Thoracic aorta (tissue), 2 donors: ENCODE measurements at regions not wholly inside any gene's neighbourhood (a gene's known extent, or its start where the extent isn't known, plus 50 kb on each side); places are given as distances from the start of the nearest gene placed in this dataset.

Experiments
- ATAC-seq: fragments of 150-250 bp; one replicate; pipeline ENCODE4 v1.8.0; 2017; ENCODE audit warnings: low read depth; ENCODE audit not compliant: insufficient number of reproducible peaks, low FRiP score
- DNase-seq: peaks from one replicate; pipeline ENCODE4 v3.0.0-alpha.2; 2020; ENCODE audit warnings: low spot score
- H3K27ac ChIP-seq, 2 donors: fragments of 200-600 bp; sonication (generic); 1 replicate in 1 of 2; 2 replicates in 1 of 2; pipeline ENCODE4 v1.5.1; 2016; ENCODE audit warnings: mild to moderate bottlenecking in 2 of 2, moderate library complexity in 2 of 2
- H3K27me3 ChIP-seq: fragments of 200-600 bp; sonication (generic); replicated peaks from 2 replicates; pipeline ENCODE4 v1.6.0; 2016; ENCODE audit warnings: mild to moderate bottlenecking; ENCODE audit not compliant: insufficient read depth
- H3K36me3 ChIP-seq: fragments of 200-600 bp; sonication (generic); one replicate; pipeline ENCODE4 v1.5.1; 2016
- H3K4me1 ChIP-seq, 2 donors: fragments of 200-600 bp; sonication (generic); 1 replicate in 1 of 2; 2 replicates in 1 of 2; pipeline versions ENCODE4 v1.5.1 to v1.6.0; 2016; ENCODE audit warnings: low read depth in 2 of 2, mild to moderate bottlenecking in 1 of 2; ENCODE audit not compliant: control insufficient read depth in 1 of 2
- H3K4me3 ChIP-seq: fragments of 200-600 bp; sonication (generic); 2 replicates; pipeline ENCODE4 v1.5.1; 2016; ENCODE audit warnings: mild to moderate bottlenecking
- H3K9me3 ChIP-seq: fragments of 200-600 bp; sonication (generic); 2 replicates; pipeline ENCODE4 v1.5.1; 2016
- TF ChIP-seq, protein P1 (sequence below): fragments of 200-600 bp; sonication (generic); IDR thresholded peaks from one replicate; pipeline ENCODE4 v1.5.1; 2019; ENCODE audit warnings: antibody characterized with exemption

DNA sequence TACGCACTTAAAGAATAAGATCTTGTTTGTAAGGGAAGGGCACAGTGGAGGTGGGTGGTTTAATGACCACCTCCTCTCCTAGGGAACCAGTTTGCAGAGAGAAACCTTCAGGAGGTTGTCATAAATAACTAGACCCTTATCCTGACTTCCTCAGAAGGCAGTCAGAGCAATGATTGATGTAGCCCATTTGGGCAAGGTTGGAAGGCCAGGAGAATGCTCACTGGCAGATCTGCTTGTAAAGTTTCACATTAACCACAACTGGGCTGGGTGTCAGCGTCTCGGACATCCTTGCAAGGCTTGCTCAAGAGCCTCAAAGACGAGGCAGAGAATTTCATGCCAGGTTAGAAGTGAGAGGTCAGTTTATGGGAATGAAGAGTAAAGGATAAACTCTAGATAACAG is 87.6 kb upstream of the TRABD2B start:
- Histone ChIP-seq H3K4me1 (peaks cover 0 to 2% of the 10 kb centered on the region in 2 donors), H3K27me3 (no peaks in the 10 kb centered on the region), H3K9me3 (no peaks in the 10 kb centered on the region), H3K27ac (no peak overlapping the region), H3K36me3 (no peaks in the 10 kb centered on the region), H3K4me3 (no peak overlapping the region)
- DNase-seq (no peak), ATAC-seq (no peak)
- TF ChIP-seq, protein P1, sequence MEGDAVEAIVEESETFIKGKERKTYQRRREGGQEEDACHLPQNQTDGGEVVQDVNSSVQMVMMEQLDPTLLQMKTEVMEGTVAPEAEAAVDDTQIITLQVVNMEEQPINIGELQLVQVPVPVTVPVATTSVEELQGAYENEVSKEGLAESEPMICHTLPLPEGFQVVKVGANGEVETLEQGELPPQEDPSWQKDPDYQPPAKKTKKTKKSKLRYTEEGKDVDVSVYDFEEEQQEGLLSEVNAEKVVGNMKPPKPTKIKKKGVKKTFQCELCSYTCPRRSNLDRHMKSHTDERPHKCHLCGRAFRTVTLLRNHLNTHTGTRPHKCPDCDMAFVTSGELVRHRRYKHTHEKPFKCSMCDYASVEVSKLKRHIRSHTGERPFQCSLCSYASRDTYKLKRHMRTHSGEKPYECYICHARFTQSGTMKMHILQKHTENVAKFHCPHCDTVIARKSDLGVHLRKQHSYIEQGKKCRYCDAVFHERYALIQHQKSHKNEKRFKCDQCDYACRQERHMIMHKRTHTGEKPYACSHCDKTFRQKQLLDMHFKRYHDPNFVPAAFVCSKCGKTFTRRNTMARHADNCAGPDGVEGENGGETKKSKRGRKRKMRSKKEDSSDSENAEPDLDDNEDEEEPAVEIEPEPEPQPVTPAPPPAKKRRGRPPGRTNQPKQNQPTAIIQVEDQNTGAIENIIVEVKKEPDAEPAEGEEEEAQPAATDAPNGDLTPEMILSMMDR, result no peak

DNA sequence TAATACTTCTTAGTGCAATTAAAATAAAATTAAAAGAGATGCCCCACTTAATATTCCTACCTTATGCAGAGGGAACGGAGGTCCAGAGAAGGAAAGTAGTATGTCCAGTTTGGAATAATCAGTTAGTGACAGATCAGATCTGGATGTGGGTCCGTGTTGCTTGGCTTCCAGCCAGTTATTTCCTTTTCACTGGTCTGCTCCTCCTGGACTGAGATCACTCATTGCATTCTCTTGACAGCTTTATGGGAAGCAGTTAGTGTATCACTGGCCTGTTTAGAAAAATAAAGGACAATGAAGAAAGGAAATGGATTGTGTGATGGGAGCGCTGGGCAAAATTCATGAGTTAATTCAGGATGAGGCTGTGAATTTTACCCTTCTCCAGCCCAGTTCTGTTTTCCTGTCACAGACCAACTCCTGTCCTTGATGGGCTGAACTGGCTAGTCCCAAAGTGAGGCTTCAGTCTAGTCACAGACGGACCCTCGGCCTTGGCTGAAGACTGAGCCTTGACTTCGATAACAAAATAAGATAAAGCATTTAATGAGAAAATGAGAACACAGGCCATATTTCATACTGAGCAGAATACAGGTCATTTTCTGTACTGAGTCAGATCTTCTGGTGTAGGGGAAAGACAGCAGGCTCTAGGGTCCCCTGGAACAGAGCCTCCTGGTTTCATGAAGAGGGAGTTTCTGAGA is 85.2 kb upstream of the TRABD2B start:
- Histone ChIP-seq H3K27ac (no peak overlapping the region), H3K4me3 (no peak overlapping the region), H3K36me3 (no peaks in the 10 kb centered on the region), H3K9me3 (no peaks in the 10 kb centered on the region), H3K27me3 (no peaks in the 10 kb centered on the region), H3K4me1 (peaks cover 5 to 14% of the 10 kb centered on the region in 2 donors)
- ATAC-seq (no peak), DNase-seq (no peak)
- TF ChIP-seq, protein P1, result no peak

DNA sequence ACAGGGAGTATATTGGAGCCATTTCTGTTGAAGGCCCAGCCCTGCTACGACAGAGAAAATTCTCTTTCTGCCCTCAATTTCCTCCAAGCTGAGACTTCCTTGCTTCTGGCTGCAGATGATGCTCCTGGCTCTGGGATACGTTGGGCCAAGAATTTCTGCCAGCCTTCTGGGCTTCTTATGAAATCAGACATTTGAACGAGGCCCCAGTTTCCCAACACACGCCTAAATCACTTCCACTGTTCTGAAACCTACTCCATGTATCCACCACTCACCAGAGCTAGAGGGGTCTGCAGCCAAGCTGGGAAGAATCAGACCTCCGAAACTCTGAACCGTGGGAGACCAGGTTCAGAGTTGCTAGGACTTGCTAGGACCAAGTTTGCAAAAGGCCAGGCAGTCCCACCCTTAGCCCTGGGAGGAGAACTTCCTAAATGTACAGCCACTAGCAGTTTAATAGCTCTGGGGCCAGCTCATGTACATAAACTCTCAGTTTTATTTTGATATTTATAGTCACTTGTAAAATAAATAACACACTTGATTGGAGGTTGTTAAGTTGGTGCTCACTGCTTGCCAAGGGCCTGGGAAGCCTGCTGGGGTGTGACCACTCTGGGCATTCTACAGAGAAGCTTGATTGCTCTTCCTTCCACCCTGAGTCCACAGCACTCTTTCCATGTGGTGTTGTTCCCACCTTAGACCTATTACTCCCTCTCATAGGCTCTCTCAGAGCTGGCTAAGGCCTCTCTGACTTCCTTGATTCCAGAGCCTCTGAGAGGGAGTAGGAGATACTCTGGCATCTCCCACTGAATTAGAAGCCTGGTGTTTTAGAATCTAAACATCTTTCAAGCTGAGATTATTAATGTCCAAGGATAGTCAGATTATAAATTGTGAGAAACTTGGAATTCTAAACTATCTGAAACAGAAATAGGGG is 83.4 kb upstream of the TRABD2B start:
- no peak overlapping the region for H3K27ac ChIP-seq

DNA sequence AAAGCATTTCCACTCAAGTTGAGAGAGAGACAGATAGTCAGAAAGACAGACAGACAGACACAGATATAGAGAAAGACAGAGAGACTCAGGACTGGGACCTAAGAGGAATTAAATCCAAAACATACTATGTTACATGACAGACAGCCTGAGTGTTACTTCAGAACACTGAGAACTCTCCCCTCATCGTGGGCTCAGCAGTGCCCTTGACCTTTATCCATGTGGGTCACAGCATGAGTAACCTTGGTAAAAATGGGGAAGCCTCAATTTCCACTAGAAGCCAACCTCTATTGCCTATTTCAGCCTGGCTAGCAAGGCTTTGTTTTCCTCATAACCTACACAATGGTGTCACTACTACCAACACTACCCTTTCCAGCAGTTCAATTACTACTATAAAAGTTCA is 81.9 kb upstream of the TRABD2B start:
- TF ChIP-seq, protein P1, result no peak

More for the DNA sequence above, 83.4 kb upstream of the TRABD2B start:
- no peak for ATAC-seq
- DNase-seq, result no peak
- peaks cover 5 to 16% of the 10 kb centered on the region in 2 donors for H3K4me1 ChIP-seq
- no peaks in the 10 kb centered on the region for H3K36me3 ChIP-seq
- H3K4me3 ChIP-seq, result no peak overlapping the region
- TF ChIP-seq, protein P1, result no peak
- no peaks in the 10 kb centered on the region for H3K27me3 ChIP-seq
- H3K9me3 ChIP-seq, result no peaks in the 10 kb centered on the region

DNA sequence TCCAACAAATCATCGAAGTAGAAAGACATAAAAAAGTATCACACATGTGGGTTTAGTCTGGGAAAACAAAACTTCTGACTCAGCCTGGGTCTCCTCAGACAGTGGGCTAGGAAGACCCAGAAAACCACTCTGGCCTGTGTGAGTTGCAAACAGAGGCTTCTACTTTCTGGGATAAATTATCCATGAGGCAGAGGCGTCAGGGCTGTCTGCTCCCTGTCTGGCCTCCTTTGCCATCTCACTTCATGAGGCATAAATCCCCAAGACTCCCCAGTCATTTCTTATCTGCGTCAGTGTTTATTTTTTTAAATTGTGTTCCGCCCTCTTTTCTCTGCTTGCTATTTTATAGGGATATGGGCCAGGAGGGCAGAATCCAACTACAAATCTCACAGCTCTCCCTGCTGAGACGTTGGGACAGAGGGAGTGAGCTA is 80.6 kb upstream of the TRABD2B start:
- ATAC-seq, result peak; percentile 22
- Histone ChIP-seq H3K4me1 (peaks cover 5 to 16% of the 10 kb centered on the region in 2 donors), H3K36me3 (no peaks in the 10 kb centered on the region), H3K27ac (no peak overlapping the region), H3K9me3 (no peaks in the 10 kb centered on the region), H3K27me3 (no peaks in the 10 kb centered on the region), H3K4me3 (no peak overlapping the region)
- TF ChIP-seq, protein P1, result no peak
- DNase-seq, result no peak

More for the DNA sequence above, 81.9 kb upstream of the TRABD2B start:
- Histone ChIP-seq H3K4me3 (no peak overlapping the region), H3K27ac (no peak overlapping the region), H3K36me3 (no peaks in the 10 kb centered on the region), H3K27me3 (no peaks in the 10 kb centered on the region), H3K4me1 (peaks cover 5 to 16% of the 10 kb centered on the region in 2 donors), H3K9me3 (no peaks in the 10 kb centered on the region)
- DNase-seq (no peak), ATAC-seq (no peak)
